ENCODE measurements at regions not wholly inside any gene's neighbourhood (a gene's known extent, or its start where the extent isn't known, plus 50 kb on each side); places are given as distances from the start of the nearest gene placed in this dataset.

DNA sequence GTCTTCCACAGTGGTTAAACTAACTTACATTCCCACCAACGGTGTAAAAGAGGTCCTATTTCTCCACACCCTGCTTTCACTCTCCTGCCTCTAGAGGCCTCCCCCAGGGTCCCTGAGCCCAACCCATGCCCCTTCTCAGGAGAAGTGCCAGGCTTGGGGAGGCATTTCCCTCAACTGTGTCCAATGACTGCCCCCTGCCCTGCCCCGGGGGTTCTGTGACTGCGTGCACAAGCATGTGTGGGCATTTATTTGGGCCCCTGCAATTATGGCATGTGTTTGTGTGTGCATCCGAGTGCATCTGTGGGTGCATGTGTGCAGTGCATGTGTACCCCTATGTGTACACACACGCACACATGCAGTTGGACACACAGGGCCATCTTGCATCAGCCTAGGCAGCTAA, 57.3 kb downstream of the INHBB start:
- TF ChIP-seq, protein P1, sequence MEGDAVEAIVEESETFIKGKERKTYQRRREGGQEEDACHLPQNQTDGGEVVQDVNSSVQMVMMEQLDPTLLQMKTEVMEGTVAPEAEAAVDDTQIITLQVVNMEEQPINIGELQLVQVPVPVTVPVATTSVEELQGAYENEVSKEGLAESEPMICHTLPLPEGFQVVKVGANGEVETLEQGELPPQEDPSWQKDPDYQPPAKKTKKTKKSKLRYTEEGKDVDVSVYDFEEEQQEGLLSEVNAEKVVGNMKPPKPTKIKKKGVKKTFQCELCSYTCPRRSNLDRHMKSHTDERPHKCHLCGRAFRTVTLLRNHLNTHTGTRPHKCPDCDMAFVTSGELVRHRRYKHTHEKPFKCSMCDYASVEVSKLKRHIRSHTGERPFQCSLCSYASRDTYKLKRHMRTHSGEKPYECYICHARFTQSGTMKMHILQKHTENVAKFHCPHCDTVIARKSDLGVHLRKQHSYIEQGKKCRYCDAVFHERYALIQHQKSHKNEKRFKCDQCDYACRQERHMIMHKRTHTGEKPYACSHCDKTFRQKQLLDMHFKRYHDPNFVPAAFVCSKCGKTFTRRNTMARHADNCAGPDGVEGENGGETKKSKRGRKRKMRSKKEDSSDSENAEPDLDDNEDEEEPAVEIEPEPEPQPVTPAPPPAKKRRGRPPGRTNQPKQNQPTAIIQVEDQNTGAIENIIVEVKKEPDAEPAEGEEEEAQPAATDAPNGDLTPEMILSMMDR (IDR thresholded peaks at IDR 0.05; ENCODE audit: borderline replicate concordance, extremely low read depth, low read length, poor library complexity, severe bottlenecking): no peak
- no peak for TF ChIP-seq EZH2 (IDR thresholded peaks at IDR 0.05; ENCODE audit: borderline replicate concordance, low read depth, low read length, severe bottlenecking)
